Activated CD4-positive, alpha-beta T cell treated with anti-CD3 and anti-CD28 coated beads, Interleukin-2, amount 10 ng/mL, durations not matched to agents 7 days and 5 days (primary cell): ENCODE measurements at regions not wholly inside any gene's neighbourhood (a gene's known extent, or its start where the extent isn't known, plus 50 kb on each side); places are given as distances from the start of the nearest gene placed in this dataset.

Experiments
- CTCF ChIA-PET: fragments of 350-600 bp; sonication (Branson Sonifier 250); formaldehyde crosslinking; loops from one replicate; lab custom pipeline; 2021; ENCODE audit warnings: antibody characterized with exemption; lab: Charles Lee
- POLR2A ChIA-PET: fragments of 350-600 bp; sonication (Branson Sonifier 250); formaldehyde crosslinking; loops from one replicate; lab custom pipeline; 2021; ENCODE audit warnings: antibody characterized with exemption; lab: Charles Lee
- DNase-seq: peaks from one replicate; pipeline ENCODE4 v3.0.0-alpha.2; 2020
- H3K27ac Mint-ChIP-seq: one replicate; pipeline ENCODE4 v1.8.0; 2021; ENCODE audit warnings: mild to moderate bottlenecking, moderate library complexity, mixed read lengths
- H3K27me3 Mint-ChIP-seq: one replicate; pipeline ENCODE4 v1.8.0; 2021; ENCODE audit warnings: mixed read lengths
- H3K36me3 Mint-ChIP-seq: one replicate; pipeline ENCODE4 v1.8.0; 2021; ENCODE audit warnings: low read depth, mixed read lengths
- H3K4me1 Mint-ChIP-seq: one replicate; pipeline ENCODE4 v1.8.0; 2021; ENCODE audit warnings: mixed read lengths
- H3K4me3 Mint-ChIP-seq: one replicate; pipeline ENCODE4 v1.8.0; 2021; ENCODE audit warnings: mild to moderate bottlenecking, moderate library complexity, mixed read lengths
- H3K9me3 Mint-ChIP-seq: one replicate; pipeline ENCODE4 v1.8.0; 2021; ENCODE audit warnings: mixed read lengths

DNA sequence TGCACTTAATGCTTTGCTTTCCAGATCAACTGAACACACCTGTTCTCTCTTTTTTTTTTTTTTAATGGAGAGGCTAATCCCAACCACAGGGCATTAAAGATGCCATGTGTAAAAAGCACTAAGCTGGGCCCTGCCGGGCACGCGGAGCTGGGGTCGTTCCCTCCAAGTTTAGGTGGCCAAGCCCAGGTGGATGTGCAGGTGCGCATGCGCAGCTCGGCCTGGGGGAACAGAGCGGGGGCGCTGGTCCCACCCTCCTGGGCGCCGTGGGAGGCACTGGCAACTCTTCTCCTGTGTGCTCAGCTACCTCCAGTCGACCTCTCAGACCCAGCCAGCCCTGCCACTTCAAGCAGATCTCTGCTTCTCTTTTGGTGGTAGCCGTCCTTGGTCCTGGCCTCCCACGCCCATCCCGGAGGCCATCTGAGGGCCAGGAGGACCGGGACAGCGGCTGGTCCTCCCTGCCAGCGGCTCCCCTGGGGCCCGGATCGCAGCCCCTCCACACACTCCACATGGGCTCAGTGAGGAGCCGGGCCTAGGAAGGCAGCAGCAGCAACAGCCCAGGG, 679.3 kb downstream of the BCL11B start:
- no peaks in the 10 kb centered on the region for H3K4me1 Mint-ChIP-seq
- peaks cover 4% of the 10 kb centered on the region for H3K36me3 Mint-ChIP-seq
- POLR2A ChIA-PET, result no interaction called here
- H3K9me3 Mint-ChIP-seq, result peaks cover 15% of the 10 kb centered on the region
- peak; percentile 2 for DNase-seq
- no peak overlapping the region for H3K4me3 Mint-ChIP-seq
- CTCF ChIA-PET, result no interaction called here
- no peak overlapping the region for H3K27ac Mint-ChIP-seq
- H3K27me3 Mint-ChIP-seq, result no peaks in the 10 kb centered on the region

DNA sequence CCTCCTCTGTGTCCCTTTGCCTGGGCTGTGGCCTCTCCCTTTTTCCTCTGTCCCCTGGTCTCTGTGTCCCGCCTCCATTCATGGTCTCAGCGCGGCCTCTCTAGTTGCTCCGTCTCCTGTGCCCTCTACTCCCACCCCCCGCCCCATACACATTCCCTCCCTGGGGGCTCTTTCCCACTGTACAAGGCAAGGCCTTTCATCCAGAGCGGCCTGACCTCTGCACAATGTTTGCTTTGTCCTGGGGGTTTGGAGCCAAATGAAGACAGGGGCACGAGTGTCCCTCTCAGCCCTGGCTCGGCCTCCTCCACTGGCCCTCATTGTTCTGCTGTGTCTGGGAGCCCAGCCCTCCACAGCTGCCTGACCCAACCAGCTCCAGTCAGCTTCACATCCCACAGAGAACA, 678.6 kb downstream of the BCL11B start:
- peaks cover 4% of the 10 kb centered on the region for H3K36me3 Mint-ChIP-seq
- no peak overlapping the region for H3K4me3 Mint-ChIP-seq
- no peak overlapping the region for H3K27ac Mint-ChIP-seq
- H3K27me3 Mint-ChIP-seq, result no peaks in the 10 kb centered on the region
- ChIA-PET CTCF (no interaction called here), POLR2A (no interaction called here)
- H3K4me1 Mint-ChIP-seq, result no peaks in the 10 kb centered on the region
- peaks cover 21% of the 10 kb centered on the region for H3K9me3 Mint-ChIP-seq
- no peak for DNase-seq

DNA sequence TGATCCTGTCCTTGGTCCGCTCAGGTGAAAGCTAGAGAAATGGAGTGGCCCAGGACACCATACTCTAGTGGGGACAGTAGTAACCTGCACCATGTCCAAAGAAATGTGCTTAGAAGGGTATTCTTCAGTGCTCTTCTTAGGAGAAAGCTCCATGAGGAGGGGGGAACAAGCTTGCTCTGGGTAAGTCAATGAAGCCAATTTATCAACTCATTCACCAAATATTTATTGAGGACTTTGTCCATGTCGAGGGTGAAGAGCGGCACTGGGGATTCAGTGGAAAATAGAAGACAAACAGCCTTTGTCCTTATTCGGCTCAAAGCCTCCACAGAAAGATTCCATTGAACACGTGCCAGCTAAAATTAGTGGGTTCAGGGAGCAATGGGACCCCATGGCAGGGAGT, 677.8 kb downstream of the BCL11B start:
- POLR2A ChIA-PET, result no interaction called here
- H3K4me1 Mint-ChIP-seq, result no peaks in the 10 kb centered on the region
- H3K9me3 Mint-ChIP-seq, result peaks cover 21% of the 10 kb centered on the region
- no peak overlapping the region for H3K4me3 Mint-ChIP-seq
- H3K36me3 Mint-ChIP-seq, result peaks cover 4% of the 10 kb centered on the region
- no peaks in the 10 kb centered on the region for H3K27me3 Mint-ChIP-seq
- DNase-seq, result no peak
- CTCF ChIA-PET, result no interaction called here
- H3K27ac Mint-ChIP-seq, result peak overlapping the region; percentile 42

DNA sequence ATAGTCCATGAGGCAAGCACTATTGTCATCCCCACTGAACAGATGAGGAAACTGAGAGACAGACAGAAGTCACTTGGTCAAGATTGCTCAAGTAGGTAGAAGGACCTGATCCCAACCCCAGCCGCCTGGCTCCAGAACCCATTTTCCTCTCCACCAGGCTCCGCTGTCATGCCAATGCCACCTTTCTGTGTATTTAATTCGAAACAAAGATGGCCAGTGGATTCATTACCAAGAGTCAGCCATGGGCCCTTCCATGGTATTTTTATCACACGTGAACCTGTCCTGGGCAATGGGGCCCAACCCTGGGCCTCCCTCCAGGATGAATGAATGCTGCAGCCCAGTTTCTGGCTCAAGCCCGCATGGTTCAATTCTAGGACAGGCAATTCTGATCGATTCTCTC, 673.4 kb downstream of the BCL11B start:
- ChIA-PET POLR2A (no interaction called here), CTCF (no interaction called here)
- H3K9me3 Mint-ChIP-seq, result peaks cover 21% of the 10 kb centered on the region
- H3K27ac Mint-ChIP-seq, result no peak overlapping the region
- H3K36me3 Mint-ChIP-seq, result peaks cover 4% of the 10 kb centered on the region
- DNase-seq, result no peak
- no peak overlapping the region for H3K4me3 Mint-ChIP-seq
- no peaks in the 10 kb centered on the region for H3K4me1 Mint-ChIP-seq
- no peaks in the 10 kb centered on the region for H3K27me3 Mint-ChIP-seq

DNA sequence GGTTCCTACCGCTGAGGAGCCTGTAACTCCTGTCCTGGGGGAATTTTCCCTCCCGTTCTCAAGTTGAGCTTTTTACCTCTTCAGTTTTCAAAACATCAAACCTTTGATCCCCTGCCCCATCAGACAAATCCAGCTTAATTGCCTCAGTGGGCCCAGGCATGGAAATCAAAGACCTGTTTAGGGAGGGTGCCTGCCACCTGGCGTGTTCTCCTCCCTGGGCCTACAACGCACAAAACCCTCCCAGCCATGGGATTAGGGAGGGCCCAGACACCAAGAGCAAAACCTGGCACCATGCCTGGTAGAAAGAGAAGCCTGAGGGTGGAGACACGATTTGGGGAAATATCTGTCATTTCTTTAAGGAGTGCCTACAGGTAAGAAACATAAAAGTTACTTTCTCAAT, 672.9 kb downstream of the BCL11B start:
- peaks cover 20% of the 10 kb centered on the region for H3K9me3 Mint-ChIP-seq
- no peak for DNase-seq
- H3K27me3 Mint-ChIP-seq, result no peaks in the 10 kb centered on the region
- POLR2A ChIA-PET, result no interaction called here
- H3K36me3 Mint-ChIP-seq, result peaks cover 4% of the 10 kb centered on the region
- CTCF ChIA-PET, result no interaction called here
- no peak overlapping the region for H3K27ac Mint-ChIP-seq
- no peaks in the 10 kb centered on the region for H3K4me1 Mint-ChIP-seq
- H3K4me3 Mint-ChIP-seq, result no peak overlapping the region

DNA sequence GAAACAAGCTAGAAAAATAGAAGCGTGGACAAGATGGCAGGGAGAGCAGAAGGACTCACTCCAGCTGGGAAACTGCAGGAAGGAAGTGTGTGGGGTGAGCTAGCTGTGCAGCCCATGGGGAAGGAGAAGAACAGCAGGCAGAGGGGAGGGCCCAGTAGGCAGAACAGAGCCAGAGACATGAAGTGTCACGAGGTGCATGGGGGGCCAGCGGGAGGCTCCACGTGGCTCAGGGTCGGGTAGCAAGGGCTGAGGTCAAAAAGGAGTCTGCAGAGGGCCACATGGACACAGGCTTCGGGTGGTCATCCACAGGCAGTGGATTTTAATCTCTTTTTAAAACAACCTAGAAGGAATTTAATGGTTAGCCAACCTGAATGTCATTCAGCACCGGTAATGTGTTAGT, 669.0 kb downstream of the BCL11B start:
- H3K9me3 Mint-ChIP-seq, result peaks cover 4% of the 10 kb centered on the region
- H3K4me1 Mint-ChIP-seq, result no peaks in the 10 kb centered on the region
- DNase-seq, result no peak
- CTCF ChIA-PET, result no interaction called here
- POLR2A ChIA-PET, result no interaction called here
- no peak overlapping the region for H3K27ac Mint-ChIP-seq
- no peaks in the 10 kb centered on the region for H3K27me3 Mint-ChIP-seq
- H3K36me3 Mint-ChIP-seq, result no peaks in the 10 kb centered on the region
- H3K4me3 Mint-ChIP-seq, result no peak overlapping the region

DNA sequence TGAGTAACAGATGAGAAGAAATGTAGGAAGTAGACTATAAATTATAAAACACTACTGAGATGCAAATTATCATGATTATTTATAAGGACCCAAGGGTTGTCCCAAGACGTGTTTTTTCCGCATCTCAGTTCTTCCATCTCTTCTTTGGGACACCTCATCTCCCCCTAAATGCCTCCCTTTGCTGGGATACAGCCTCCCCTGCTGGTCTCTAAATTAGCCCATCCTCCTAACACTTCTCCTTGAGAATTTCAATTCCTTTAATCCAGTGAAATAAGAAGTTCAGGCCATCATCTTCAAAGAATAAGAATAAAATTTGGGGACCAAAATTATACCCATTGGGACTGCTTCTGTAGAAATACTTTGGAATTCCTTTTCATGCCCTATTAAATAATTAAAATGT, 667.0 kb downstream of the BCL11B start:
- Mint-ChIP-seq H3K36me3 (no peaks in the 10 kb centered on the region), H3K4me1 (no peaks in the 10 kb centered on the region), H3K27ac (no peak overlapping the region), H3K27me3 (no peaks in the 10 kb centered on the region), H3K4me3 (no peak overlapping the region), H3K9me3 (no peaks in the 10 kb centered on the region)
- CTCF ChIA-PET, result interaction anchor here (0.6 kb wide), 1 partner anchor 62 kb away, joined by 3 read pairs; no protein-coding TSS in a partner anchor
- DNase-seq, result no peak
- POLR2A ChIA-PET, result no interaction called here

DNA sequence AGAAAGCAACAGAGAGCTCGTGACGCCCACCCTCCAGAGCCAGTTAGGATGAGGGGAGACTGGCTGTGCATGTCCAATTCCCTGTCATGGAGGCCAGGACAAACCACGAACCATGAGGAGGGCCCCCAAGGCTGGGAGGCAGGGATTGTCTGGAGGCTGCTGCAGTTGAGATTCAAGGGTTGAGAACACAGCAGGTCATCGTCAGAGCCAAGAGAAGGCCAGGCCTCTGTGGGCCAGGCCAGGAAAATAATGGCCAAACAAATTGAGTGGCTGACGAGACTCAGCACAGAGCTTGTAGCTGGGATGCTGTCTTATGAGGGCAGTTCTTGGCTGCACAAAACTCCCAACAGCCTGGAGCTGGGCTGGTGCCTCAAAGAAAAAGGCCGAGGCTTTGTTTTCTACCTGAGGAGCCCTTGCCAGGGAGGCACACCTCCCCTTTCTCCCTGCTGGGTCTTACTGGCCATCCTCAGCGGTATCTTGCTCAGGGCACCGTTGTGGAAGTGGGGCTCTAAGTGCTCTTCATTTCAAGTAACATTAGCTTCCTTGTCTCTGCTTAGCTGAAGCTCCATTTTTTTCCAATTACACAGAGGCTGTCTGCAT, 665.9 kb downstream of the BCL11B start:
- Mint-ChIP-seq H3K9me3 (no peaks in the 10 kb centered on the region), H3K4me3 (no peak overlapping the region), H3K27ac (no peak overlapping the region), H3K4me1 (no peaks in the 10 kb centered on the region), H3K36me3 (no peaks in the 10 kb centered on the region), H3K27me3 (no peaks in the 10 kb centered on the region)
- CTCF ChIA-PET, result interaction anchor here (0.6 kb wide), 1 partner anchor 377 kb away, joined by 3 read pairs; no protein-coding TSS in a partner anchor
- POLR2A ChIA-PET, result no interaction called here
- no peak for DNase-seq

DNA sequence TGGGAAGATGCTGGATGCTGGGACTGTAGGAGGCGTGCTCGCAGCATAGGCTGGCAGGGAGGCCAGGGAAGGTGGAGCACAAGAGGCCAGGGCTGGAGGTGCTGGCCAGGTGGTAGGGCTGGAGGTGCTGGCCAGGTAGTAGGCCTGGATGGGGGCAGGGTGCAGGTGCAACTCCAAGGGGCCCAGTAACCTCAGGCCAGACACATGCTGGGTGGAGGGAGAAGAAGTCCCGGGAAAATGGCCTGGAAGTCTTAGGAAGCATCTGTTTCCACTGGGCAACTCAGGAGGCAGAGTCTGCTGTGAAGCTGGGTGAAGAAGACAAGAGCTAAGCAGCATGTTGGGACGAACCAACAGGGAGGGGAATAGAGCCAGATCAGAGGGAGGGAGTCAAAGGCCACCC, 665.2 kb downstream of the BCL11B start:
- Mint-ChIP-seq H3K9me3 (no peaks in the 10 kb centered on the region), H3K27me3 (no peaks in the 10 kb centered on the region), H3K36me3 (no peaks in the 10 kb centered on the region), H3K4me1 (no peaks in the 10 kb centered on the region), H3K4me3 (no peak overlapping the region), H3K27ac (no peak overlapping the region)
- POLR2A ChIA-PET, result no interaction called here
- no peak for DNase-seq
- CTCF ChIA-PET, result no interaction called here

DNA sequence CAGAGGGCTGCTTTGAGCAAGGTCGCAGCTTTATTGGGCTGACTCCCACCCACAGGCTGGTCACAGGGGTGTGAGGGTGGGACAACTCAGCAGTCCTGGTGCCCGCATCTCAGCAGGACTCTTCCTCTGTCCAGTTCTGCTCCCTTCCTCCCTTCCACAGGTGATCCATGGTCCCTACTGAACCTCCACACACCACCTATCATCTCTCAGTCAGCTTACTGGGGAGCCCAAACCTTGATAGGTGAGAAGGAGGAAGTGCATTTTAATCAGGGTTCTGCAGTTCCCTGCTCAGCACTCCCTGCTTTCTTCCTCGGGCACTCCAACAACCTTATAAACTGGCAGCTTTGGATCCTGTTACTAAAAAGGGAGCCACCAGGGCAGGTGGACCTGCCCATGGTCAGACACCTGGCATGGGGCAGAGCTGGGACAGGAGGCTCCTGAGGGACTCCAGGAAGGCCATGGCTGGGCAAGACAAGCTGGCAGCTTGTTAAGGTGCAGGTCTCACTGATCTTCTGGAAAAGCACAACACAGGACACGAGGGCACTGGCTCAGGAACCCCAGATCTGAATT, 664.6 kb downstream of the BCL11B start:
- CTCF ChIA-PET, result no interaction called here
- H3K36me3 Mint-ChIP-seq, result no peaks in the 10 kb centered on the region
- no peak overlapping the region for H3K27ac Mint-ChIP-seq
- H3K4me3 Mint-ChIP-seq, result no peak overlapping the region
- H3K4me1 Mint-ChIP-seq, result no peaks in the 10 kb centered on the region
- H3K27me3 Mint-ChIP-seq, result no peaks in the 10 kb centered on the region
- no peak for DNase-seq
- POLR2A ChIA-PET, result no interaction called here
- no peaks in the 10 kb centered on the region for H3K9me3 Mint-ChIP-seq

DNA sequence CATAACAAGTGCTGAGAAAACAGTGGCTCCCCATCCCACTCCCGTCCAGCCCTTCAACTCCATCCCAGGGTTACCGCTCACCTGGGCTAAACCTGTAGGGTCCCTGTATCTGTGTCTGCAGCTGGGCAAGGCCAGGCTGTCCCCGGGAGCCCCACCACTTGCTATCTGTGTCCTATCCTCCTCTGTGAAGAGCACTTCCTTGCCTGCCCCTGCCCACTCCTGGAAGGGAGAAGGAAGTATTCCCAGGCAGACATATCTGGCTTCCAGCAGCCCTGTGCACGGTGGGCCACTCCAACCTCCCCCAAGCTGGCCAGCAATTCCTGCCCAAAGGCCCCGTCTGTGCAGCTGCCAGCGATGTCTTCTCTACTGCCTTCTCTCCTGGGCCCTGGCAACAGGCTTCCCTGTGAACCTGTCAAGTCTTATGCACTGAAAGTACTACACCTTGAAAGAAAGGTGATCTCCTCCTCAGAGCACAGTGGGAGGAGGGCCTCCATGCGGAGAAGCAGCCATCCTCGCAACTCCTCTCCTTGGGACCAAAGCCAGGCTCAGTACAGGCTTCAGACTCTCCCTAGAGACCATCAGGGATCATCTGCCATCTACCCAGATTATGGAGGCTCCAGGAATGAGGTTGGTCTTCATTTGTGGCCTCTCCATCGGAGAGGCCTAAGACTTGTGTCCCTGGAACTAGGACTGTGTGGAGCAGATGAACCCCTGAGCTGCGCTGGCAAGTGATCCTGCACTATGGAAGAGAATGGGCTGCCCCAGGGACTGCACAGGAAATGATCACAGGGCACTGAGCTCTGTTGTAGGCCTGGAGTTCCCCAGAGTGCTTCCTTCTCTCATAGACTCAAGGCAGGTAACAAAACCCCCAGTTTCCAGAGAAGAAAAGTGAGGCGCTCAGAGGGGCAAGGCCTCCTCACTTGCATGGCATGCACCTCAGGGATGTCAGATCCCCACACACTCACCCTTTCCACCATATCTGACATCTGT, 663.6 kb downstream of the BCL11B start:
- Mint-ChIP-seq H3K36me3 (no peaks in the 10 kb centered on the region), H3K4me1 (no peaks in the 10 kb centered on the region), H3K27me3 (no peaks in the 10 kb centered on the region), H3K9me3 (no peaks in the 10 kb centered on the region), H3K4me3 (no peak overlapping the region), H3K27ac (no peak overlapping the region)
- CTCF ChIA-PET, result interaction anchor here (0.8 kb wide), 1 partner anchor 8 kb away, joined by 3 read pairs; no protein-coding TSS in a partner anchor
- DNase-seq, result no peak
- POLR2A ChIA-PET, result no interaction called here

DNA sequence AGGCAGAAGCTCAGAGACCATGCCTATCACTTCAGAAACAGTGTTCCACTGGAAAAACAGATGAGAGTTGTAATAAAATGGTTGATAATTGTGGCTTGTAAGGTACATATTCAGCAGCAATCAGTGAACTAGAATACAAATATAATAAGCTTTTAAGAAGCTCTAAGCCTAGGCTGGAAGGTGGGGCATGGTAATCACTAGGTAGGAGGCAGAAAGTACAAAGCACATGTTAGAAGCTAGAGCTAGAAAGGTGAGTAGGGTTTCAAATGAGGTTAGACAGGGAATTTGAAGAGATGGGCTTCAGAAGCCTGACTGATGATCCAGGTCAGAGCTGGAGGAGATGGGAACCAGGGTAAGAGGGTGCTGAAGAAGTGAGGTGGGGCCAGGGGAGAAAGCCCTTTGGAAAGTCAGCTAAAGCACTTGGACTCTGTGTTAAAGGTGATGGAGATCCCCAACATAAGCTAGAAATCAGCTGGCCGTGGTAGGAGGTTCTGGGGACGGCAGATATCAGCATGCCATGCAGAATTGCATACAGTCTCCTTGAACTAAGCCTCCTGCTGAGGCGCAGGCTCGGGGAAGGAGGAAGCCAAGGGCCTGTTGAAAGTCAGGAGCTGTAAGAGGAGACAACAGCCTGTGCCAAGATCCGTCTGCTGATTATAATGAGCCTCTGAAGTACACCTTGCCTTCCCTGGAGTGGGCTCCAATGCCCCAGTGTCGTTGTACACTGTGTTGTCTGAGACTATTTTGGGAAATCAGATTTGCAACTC, 659.4 kb downstream of the BCL11B start:
- no peaks in the 10 kb centered on the region for H3K36me3 Mint-ChIP-seq
- no peak overlapping the region for H3K27ac Mint-ChIP-seq
- POLR2A ChIA-PET, result no interaction called here
- H3K4me3 Mint-ChIP-seq, result no peak overlapping the region
- H3K27me3 Mint-ChIP-seq, result no peaks in the 10 kb centered on the region
- no peaks in the 10 kb centered on the region for H3K4me1 Mint-ChIP-seq
- CTCF ChIA-PET, result interaction anchor here (0.9 to 1.2 kb wide), 2 partner anchors 28 to 586 kb away, joined by 3 to 4 read pairs; no protein-coding TSS in a partner anchor
- DNase-seq, result no peak
- peaks cover 3% of the 10 kb centered on the region for H3K9me3 Mint-ChIP-seq
